Stimulated activated CD8-positive, alpha-beta memory T cell treated with anti-CD3 and anti-CD28 coated beads, Interleukin-4, amount 100 ng/mL, for 4 hours (primary cell): ENCODE measurements at regions not wholly inside any gene's neighbourhood (a gene's known extent, or its start where the extent isn't known, plus 50 kb on each side); places are given as distances from the start of the nearest gene placed in this dataset.
"Not testable (repeated sequence)": the region's sequence is repeated elsewhere in the genome, so short reads cannot be mapped to it uniquely, and the experiment has no call there.

Experiments
- DNase-seq, 2 donors: peaks; one replicate each; pipeline ENCODE4 v3.0.0-alpha.2; 2020; ENCODE audit warnings: low read depth in 2 of 2, low spot score in 1 of 2

- DNase-seq, result no peak
These were observed 854.8 kb downstream of the EPHA4 start for GRCh38 chr2:220717283-220717682.

GRCh38 chr2:220736778-220737177 lies 835.3 kb downstream of the EPHA4 start:
- no peak for DNase-seq

- DNase-seq, result no peak
These were observed 828.9 kb downstream of the EPHA4 start for GRCh38 chr2:220743203-220743602.

GRCh38 chr2:220744861-220745260 lies 827.2 kb downstream of the EPHA4 start:
- DNase-seq, result no peak

GRCh38 chr2:220745682-220746081 lies 826.4 kb downstream of the EPHA4 start:
- DNase-seq, result no peak

- no peak for DNase-seq
These were observed 824.4 kb downstream of the EPHA4 start for GRCh38 chr2:220747736-220748135.

GRCh38 chr2:220748875-220749479 lies 823.1 kb downstream of the EPHA4 start:
- DNase-seq, result no peak

GRCh38 chr2:220753486-220753885 lies 818.6 kb downstream of the EPHA4 start:
- DNase-seq, result no peak

GRCh38 chr2:220756653-220757052 lies 815.5 kb downstream of the EPHA4 start:
- DNase-seq, result no peak

GRCh38 chr2:220758376-220758775 lies 813.7 kb downstream of the EPHA4 start:
- not testable (repeated sequence) for DNase-seq

GRCh38 chr2:220764171-220764570 lies 807.9 kb downstream of the EPHA4 start:
- no peak for DNase-seq

GRCh38 chr2:220767591-220768255 lies 804.4 kb downstream of the EPHA4 start:
- DNase-seq, result no peak

- no peak for DNase-seq
These were observed 796.1 kb downstream of the EPHA4 start for GRCh38 chr2:220775856-220776488.

GRCh38 chr2:220779076-220779475 lies 793.0 kb downstream of the EPHA4 start:
- not testable (repeated sequence) for DNase-seq

GRCh38 chr2:220779511-220779910 lies 792.6 kb downstream of the EPHA4 start:
- no peak for DNase-seq

- no peak for DNase-seq
These were observed 792.2 kb downstream of the EPHA4 start for GRCh38 chr2:220779931-220780330.

GRCh38 chr2:220781622-220782241 lies 790.4 kb downstream of the EPHA4 start:
- no peak for DNase-seq

GRCh38 chr2:220782609-220783113 lies 789.4 kb downstream of the EPHA4 start:
- DNase-seq, result no peak

- no peak for DNase-seq
These were observed 788.4 kb downstream of the EPHA4 start for GRCh38 chr2:220783671-220784070.

GRCh38 chr2:220785178-220785577 lies 786.9 kb downstream of the EPHA4 start:
- no peak for DNase-seq

GRCh38 chr2:220786216-220786615 lies 785.9 kb downstream of the EPHA4 start:
- no peak for DNase-seq

GRCh38 chr2:220787251-220787650 lies 784.9 kb downstream of the EPHA4 start:
- no peak for DNase-seq
